ENCODE measurements at regions not wholly inside any gene's neighbourhood (a gene's known extent, or its start where the extent isn't known, plus 50 kb on each side); places are given as distances from the start of the nearest gene placed in this dataset.

GRCh38 chr17:77691216-77692085 lies 267.1 kb upstream of the TNRC6C start:
- no peak for DNase-seq
- no peaks in the 10 kb centered on the region for H3K9me3 Mint-ChIP-seq (ENCODE audit: insufficient read depth)
- ChIA-PET POLR2A (no interaction called here), CTCF (interaction anchor here (1.1 kb wide), 1 partner anchor 322 kb away, joined by 3 read pairs; no protein-coding TSS in a partner anchor)
- H3K4me3 Mint-ChIP-seq: no peak overlapping the region
- H3K4me1 Mint-ChIP-seq (ENCODE audit: low read depth): peaks cover 31% of the 10 kb centered on the region
- H3K27ac Mint-ChIP-seq: no peak overlapping the region
- ATAC-seq: no peak
- H3K36me3 Mint-ChIP-seq (ENCODE audit: low read depth): no peaks in the 10 kb centered on the region
- peaks cover 7% of the 10 kb centered on the region for H3K27me3 Mint-ChIP-seq (ENCODE audit: low read depth)

- peak overlapping the region; percentile 14 for H3K27ac Mint-ChIP-seq
- no peaks in the 10 kb centered on the region for H3K9me3 Mint-ChIP-seq (ENCODE audit: insufficient read depth)
- peak; percentile 24 for DNase-seq
- ChIA-PET CTCF (interaction anchor here (1.1 kb wide), 1 partner anchor 321 kb away, joined by 3 read pairs; no protein-coding TSS in a partner anchor), POLR2A (interaction anchor here (0.8 kb wide), 1 partner anchor 25 kb away, joined by 3 read pairs; no protein-coding TSS in a partner anchor)
- ATAC-seq: no peak
- H3K27me3 Mint-ChIP-seq (ENCODE audit: low read depth): peaks cover 10% of the 10 kb centered on the region
- H3K4me3 Mint-ChIP-seq: no peak overlapping the region
- no peaks in the 10 kb centered on the region for H3K36me3 Mint-ChIP-seq (ENCODE audit: low read depth)
- H3K4me1 Mint-ChIP-seq (ENCODE audit: low read depth): peaks cover 31% of the 10 kb centered on the region
Measured at GRCh38 chr17:77692571-77693161, 265.8 kb upstream of the TNRC6C start.

DNA sequence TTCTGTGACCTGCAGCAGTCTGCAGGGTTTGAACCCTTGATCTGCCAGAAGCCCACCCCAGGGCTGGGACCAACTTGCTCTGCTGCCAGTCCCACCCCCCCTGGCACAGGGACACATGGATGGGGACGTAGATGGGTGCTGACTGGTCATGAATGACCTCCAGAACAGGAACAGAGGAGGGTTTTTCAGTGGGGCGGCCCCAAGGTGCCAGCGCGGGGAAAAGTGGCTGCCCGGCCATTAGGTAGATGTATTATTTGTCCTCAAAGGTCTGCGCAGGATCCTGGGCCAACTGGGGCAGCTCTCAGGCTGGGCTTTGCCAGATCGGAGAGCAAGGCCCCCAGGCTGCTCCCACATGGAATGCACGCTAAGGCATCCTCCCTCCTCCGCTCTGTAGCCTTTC lies 265.2 kb upstream of the TNRC6C start:
- Mint-ChIP-seq H3K36me3 (ENCODE audit: low read depth) (no peaks in the 10 kb centered on the region), H3K9me3 (ENCODE audit: insufficient read depth) (no peaks in the 10 kb centered on the region), H3K4me1 (ENCODE audit: low read depth) (peaks cover 31% of the 10 kb centered on the region), H3K4me3 (no peak overlapping the region), H3K27ac (no peak overlapping the region), H3K27me3 (ENCODE audit: low read depth) (peaks cover 10% of the 10 kb centered on the region)
- ChIA-PET POLR2A (interaction anchor here (0.8 kb wide), 1 partner anchor 26 kb away, joined by 3 read pairs; no protein-coding TSS in a partner anchor), CTCF (no interaction called here)
- DNase-seq (no peak), ATAC-seq (no peak)

DNA sequence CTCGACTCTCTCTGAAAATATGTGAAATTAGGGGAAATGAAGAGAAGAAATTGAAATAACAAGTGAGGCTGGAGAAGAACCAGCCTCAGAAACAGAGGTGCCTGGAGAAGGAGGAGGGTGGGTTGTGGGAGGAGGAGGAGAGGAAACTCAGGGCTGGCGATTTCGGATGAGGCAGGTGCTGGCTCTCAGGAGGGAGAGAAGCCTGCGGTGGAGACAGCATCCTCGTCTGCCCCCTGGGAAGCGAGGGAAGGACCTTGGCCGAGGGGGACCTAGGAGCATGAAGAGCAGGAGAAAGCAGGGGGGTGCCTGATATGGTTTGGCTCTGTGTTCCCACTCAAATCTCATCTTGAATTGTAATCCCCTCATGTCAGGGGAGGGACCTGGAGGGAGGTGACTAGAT lies 264.7 kb upstream of the TNRC6C start:
- CTCF ChIA-PET: no interaction called here
- Mint-ChIP-seq H3K9me3 (ENCODE audit: insufficient read depth) (no peaks in the 10 kb centered on the region), H3K36me3 (ENCODE audit: low read depth) (no peaks in the 10 kb centered on the region), H3K27ac (no peak overlapping the region), H3K4me3 (no peak overlapping the region), H3K4me1 (ENCODE audit: low read depth) (peaks cover 31% of the 10 kb centered on the region), H3K27me3 (ENCODE audit: low read depth) (peaks cover 13% of the 10 kb centered on the region)
- ATAC-seq: no peak
- DNase-seq: no peak
- POLR2A ChIA-PET: no interaction called here

- peaks cover 30% of the 10 kb centered on the region for H3K4me1 Mint-ChIP-seq (ENCODE audit: low read depth)
- H3K4me3 Mint-ChIP-seq: no peak overlapping the region
- no peaks in the 10 kb centered on the region for H3K9me3 Mint-ChIP-seq (ENCODE audit: insufficient read depth)
- peaks cover 17% of the 10 kb centered on the region for H3K27me3 Mint-ChIP-seq (ENCODE audit: low read depth)
- ChIA-PET POLR2A (interaction anchor here (0.6 kb wide), 1 partner anchor 20 kb away, joined by 3 read pairs; no protein-coding TSS in a partner anchor), CTCF (no interaction called here)
- ATAC-seq (no peak), DNase-seq (no peak)
- H3K27ac Mint-ChIP-seq: no peak overlapping the region
- H3K36me3 Mint-ChIP-seq (ENCODE audit: low read depth): no peaks in the 10 kb centered on the region
Measured at GRCh38 chr17:77694391-77695363, 263.8 kb upstream of the TNRC6C start.

DNA sequence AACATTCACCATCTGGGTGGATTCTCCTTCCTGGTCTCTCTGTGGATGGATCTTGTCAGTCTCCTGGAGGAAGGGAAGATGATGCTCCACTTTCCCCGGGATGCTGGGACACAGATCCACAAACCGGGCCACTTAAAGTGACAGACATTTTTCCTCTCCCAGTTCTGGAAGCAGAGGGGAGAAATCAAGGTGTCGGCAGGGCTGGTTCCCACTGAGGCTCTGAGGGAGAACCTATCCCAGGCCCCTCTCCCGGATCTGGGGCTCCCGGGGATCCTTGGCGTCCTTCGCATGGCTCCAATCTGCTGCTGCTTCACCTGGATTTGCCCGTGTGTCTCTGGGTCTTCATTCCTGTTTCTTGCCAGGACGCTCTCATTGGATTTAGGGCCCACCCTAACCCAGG lies 263.1 kb upstream of the TNRC6C start:
- DNase-seq (no peak), ATAC-seq (no peak)
- peaks cover 26% of the 10 kb centered on the region for H3K4me1 Mint-ChIP-seq (ENCODE audit: low read depth)
- H3K36me3 Mint-ChIP-seq (ENCODE audit: low read depth): no peaks in the 10 kb centered on the region
- H3K4me3 Mint-ChIP-seq: no peak overlapping the region
- no peak overlapping the region for H3K27ac Mint-ChIP-seq
- CTCF ChIA-PET: no interaction called here
- peaks cover 17% of the 10 kb centered on the region for H3K27me3 Mint-ChIP-seq (ENCODE audit: low read depth)
- POLR2A ChIA-PET: no interaction called here
- H3K9me3 Mint-ChIP-seq (ENCODE audit: insufficient read depth): no peaks in the 10 kb centered on the region

- no peaks in the 10 kb centered on the region for H3K36me3 Mint-ChIP-seq (ENCODE audit: low read depth)
- peaks cover 17% of the 10 kb centered on the region for H3K27me3 Mint-ChIP-seq (ENCODE audit: low read depth)
- DNase-seq (no peak), ATAC-seq (no peak)
- no peak overlapping the region for H3K4me3 Mint-ChIP-seq
- ChIA-PET POLR2A (no interaction called here), CTCF (no interaction called here)
- peaks cover 18% of the 10 kb centered on the region for H3K4me1 Mint-ChIP-seq (ENCODE audit: low read depth)
- H3K9me3 Mint-ChIP-seq (ENCODE audit: insufficient read depth): no peaks in the 10 kb centered on the region
- no peak overlapping the region for H3K27ac Mint-ChIP-seq
Measured at GRCh38 chr17:77696151-77696720, 262.3 kb upstream of the TNRC6C start.

GRCh38 chr17:77696721-77697460 lies 261.6 kb upstream of the TNRC6C start:
- Mint-ChIP-seq H3K4me1 (ENCODE audit: low read depth) (peaks cover 11% of the 10 kb centered on the region), H3K9me3 (ENCODE audit: insufficient read depth) (peaks cover 5% of the 10 kb centered on the region), H3K36me3 (ENCODE audit: low read depth) (peaks cover 4% of the 10 kb centered on the region), H3K4me3 (no peak overlapping the region), H3K27me3 (ENCODE audit: low read depth) (peaks cover 19% of the 10 kb centered on the region), H3K27ac (no peak overlapping the region)
- POLR2A ChIA-PET: no interaction called here
- ATAC-seq: no peak
- no peak for DNase-seq
- CTCF ChIA-PET: interaction anchor here (0.9 kb wide), 1 partner anchor 154 kb away, joined by 3 read pairs; no protein-coding TSS in a partner anchor

DNA sequence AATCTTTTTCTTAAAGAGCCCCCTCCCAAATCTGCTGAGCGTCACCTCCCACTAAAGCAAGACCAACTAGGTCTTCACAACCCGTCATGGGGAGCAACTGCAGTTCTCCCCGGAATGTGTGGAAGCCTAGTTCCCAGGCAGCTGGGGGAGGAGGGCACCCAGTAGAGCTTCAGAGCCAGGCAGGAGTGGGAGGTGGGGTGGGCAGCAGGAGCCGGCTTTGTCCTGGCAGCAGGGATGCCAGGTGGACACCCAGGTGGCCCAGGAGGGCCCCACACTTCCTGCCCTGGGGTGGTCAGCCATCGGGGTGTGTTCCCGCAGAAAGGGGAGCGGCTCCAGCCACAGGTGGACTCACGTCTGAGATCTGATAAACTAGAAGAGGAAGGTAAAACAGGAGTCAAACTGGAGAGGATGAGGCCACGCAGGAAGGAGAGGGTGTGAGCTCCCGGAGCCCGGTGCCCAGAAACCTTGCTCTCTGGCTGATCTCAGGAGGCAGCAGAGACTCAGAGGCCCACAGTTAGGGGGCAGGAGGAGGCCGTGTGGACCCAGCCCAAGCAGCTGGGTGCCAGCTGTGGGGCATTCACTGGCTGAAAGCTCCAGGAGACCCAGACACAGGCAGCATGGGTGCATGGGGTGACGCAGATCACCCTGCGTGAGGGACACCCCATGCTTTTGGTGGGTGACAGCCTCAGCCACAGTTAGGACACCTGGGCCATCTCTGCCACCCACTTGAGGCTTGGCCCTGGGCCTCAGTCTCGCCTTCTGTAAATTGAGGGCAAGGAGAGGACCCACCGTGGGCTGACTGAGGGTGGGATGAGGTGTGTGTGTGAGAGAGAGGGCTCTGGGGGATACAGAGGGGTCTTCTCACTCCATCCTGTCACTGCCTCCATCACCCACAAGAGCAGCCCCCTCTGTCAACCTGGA lies 260.8 kb upstream of the TNRC6C start:
- H3K27ac Mint-ChIP-seq: no peak overlapping the region
- H3K9me3 Mint-ChIP-seq (ENCODE audit: insufficient read depth): peaks cover 13% of the 10 kb centered on the region
- peaks cover 19% of the 10 kb centered on the region for H3K27me3 Mint-ChIP-seq (ENCODE audit: low read depth)
- ATAC-seq (no peak), DNase-seq (no peak)
- POLR2A ChIA-PET: no interaction called here
- peaks cover 3% of the 10 kb centered on the region for H3K4me1 Mint-ChIP-seq (ENCODE audit: low read depth)
- no peak overlapping the region for H3K4me3 Mint-ChIP-seq
- peaks cover 4% of the 10 kb centered on the region for H3K36me3 Mint-ChIP-seq (ENCODE audit: low read depth)
- CTCF ChIA-PET: interaction anchor here (0.9 kb wide), 1 partner anchor 155 kb away, joined by 3 read pairs; no protein-coding TSS in a partner anchor

DNA sequence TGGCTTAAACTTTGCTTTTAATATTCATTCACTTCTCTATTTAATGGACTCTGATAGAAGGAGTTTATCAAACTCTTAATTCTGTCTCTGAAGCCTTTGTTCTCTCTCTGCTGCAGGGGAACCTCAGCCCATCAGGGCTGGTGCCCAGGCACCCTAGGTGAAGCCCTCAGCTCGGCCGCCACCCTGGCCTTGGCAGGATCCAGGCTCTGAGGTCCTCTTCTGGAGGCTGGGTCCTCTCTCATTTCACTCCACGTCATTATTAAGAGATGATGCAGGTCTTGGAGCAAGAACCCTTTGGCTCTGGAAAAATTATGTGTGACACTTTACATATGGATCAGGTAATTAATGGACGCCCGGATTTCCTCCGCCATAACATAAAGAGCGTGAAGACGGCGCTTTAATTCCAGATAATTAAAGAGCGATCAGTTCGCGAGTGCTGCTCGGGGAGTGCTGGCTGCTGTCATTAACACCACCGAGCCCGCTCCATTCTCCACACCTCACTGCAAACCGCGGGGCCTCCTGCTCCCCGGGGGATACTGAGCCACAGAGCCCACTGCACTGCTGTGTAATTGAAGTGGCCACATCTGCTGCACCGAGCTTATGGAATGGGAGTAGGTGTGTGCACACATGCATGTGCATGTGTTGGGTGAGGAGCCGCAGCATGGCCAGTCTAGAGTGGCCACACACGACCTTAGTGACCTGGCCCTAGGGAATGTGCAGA lies 259.4 kb upstream of the TNRC6C start:
- POLR2A ChIA-PET: no interaction called here
- CTCF ChIA-PET: no interaction called here
- H3K9me3 Mint-ChIP-seq (ENCODE audit: insufficient read depth): peaks cover 26% of the 10 kb centered on the region
- peaks cover 4% of the 10 kb centered on the region for H3K36me3 Mint-ChIP-seq (ENCODE audit: low read depth)
- ATAC-seq (no peak), DNase-seq (no peak)
- peaks cover 14% of the 10 kb centered on the region for H3K27me3 Mint-ChIP-seq (ENCODE audit: low read depth)
- no peak overlapping the region for H3K4me3 Mint-ChIP-seq
- no peaks in the 10 kb centered on the region for H3K4me1 Mint-ChIP-seq (ENCODE audit: low read depth)
- H3K27ac Mint-ChIP-seq: no peak overlapping the region

Data from activated CD8-positive, alpha-beta T cell treated with anti-CD3 and anti-CD28 coated beads, Interleukin-2, amount 10 ng/mL, durations not matched to agents 7 days and 5 days (primary cell).